OCI-LY3 (cell line): ENCODE measurements at regions not wholly inside any gene's neighbourhood (a gene's known extent, or its start where the extent isn't known, plus 50 kb on each side); places are given as distances from the start of the nearest gene placed in this dataset.

Experiments
- EZH2phosphoT487 ChIP-seq: fragments of 200-600 bp; shearing (Covaris generic); IDR thresholded peaks from 2 replicates; pipeline ENCODE4 v1.6.1; 2018; ENCODE audit warnings: antibody characterized with exemption, mixed run types, low read depth
- TF ChIP-seq, protein P1 (sequence below): fragments of 200-600, 300-600 bp; sonication (generic); IDR thresholded peaks from 2 replicates; pipeline ENCODE4 v1.5.1; 2014; ENCODE audit warnings: antibody characterized with exemption, low read length, low read depth

GRCh38 chr6:126570507-126570906, 230.6 kb downstream of the CENPW start:
- TF ChIP-seq EZH2phosphoT487: no peak
- TF ChIP-seq, protein P1, sequence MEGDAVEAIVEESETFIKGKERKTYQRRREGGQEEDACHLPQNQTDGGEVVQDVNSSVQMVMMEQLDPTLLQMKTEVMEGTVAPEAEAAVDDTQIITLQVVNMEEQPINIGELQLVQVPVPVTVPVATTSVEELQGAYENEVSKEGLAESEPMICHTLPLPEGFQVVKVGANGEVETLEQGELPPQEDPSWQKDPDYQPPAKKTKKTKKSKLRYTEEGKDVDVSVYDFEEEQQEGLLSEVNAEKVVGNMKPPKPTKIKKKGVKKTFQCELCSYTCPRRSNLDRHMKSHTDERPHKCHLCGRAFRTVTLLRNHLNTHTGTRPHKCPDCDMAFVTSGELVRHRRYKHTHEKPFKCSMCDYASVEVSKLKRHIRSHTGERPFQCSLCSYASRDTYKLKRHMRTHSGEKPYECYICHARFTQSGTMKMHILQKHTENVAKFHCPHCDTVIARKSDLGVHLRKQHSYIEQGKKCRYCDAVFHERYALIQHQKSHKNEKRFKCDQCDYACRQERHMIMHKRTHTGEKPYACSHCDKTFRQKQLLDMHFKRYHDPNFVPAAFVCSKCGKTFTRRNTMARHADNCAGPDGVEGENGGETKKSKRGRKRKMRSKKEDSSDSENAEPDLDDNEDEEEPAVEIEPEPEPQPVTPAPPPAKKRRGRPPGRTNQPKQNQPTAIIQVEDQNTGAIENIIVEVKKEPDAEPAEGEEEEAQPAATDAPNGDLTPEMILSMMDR: no peak
